Karpas-422 (cell line): ENCODE measurements at regions not wholly inside any gene's neighbourhood (a gene's known extent, or its start where the extent isn't known, plus 50 kb on each side); places are given as distances from the start of the nearest gene placed in this dataset.
A peak's percentile ranks its signal among the peaks of the same experiment; 100 is the strongest.

ENCODE experiments used
- DNase-seq: peaks from one replicate; pipeline ENCODE4 v3.0.0-alpha.2; 2015
- H2AFZ ChIP-seq: fragments of 200-600 bp; sonication (generic); 2 replicates; pipeline ENCODE4 v1.6.1; 2014; ENCODE audit warnings: antibody characterized with exemption, low read length, mixed read lengths
- H3K27ac ChIP-seq: fragments of 200-600 bp; sonication (generic); 2 replicates; pipeline ENCODE4 v1.5.1; 2014; ENCODE audit warnings: mild to moderate bottlenecking, low read length, moderate library complexity
- H3K27me3 ChIP-seq: fragments of 200-600 bp; sonication (generic); 2 replicates; pipeline ENCODE4 v1.6.1; 2014; ENCODE audit warnings: low read length, mixed read lengths
- H3K36me3 ChIP-seq: fragments of 200-600 bp; sonication (generic); 2 replicates; pipeline ENCODE4 v1.6.1; 2014; ENCODE audit warnings: low read length, mixed read lengths; ENCODE audit not compliant: insufficient read depth
- H3K4me1 ChIP-seq: fragments of 200-600 bp; sonication (generic); 2 replicates; pipeline ENCODE4 v1.6.1; 2014; ENCODE audit warnings: mild to moderate bottlenecking, low read length, mixed read lengths
- H3K4me2 ChIP-seq: fragments of 200-600 bp; sonication (generic); 2 replicates; pipeline ENCODE4 v1.6.1; 2014; ENCODE audit warnings: low read length, low read depth, mild to moderate bottlenecking; ENCODE audit not compliant: poor library complexity, severe bottlenecking
- H3K4me3 ChIP-seq: fragments of 200-600 bp; sonication (generic); 2 replicates; pipeline ENCODE4 v1.5.1; 2014; ENCODE audit warnings: mild to moderate bottlenecking, antibody characterized with exemption, low read length, mixed read lengths
- H3K79me2 ChIP-seq: fragments of 200-600 bp; sonication (generic); 2 replicates; pipeline ENCODE4 v1.6.1; 2014; ENCODE audit warnings: mild to moderate bottlenecking, low read length, mixed read lengths
- H3K9ac ChIP-seq: fragments of 200-600 bp; sonication (generic); 2 replicates; pipeline ENCODE4 v1.6.0; 2014; ENCODE audit warnings: low read length
- H3K9me2 ChIP-seq: fragments of 200-600 bp; sonication (generic), shearing (Covaris generic); replicated peaks from 2 replicates; pipeline ENCODE4 v1.6.0; 2014; ENCODE audit warnings: mild to moderate bottlenecking, low read length, moderate library complexity; ENCODE audit not compliant: insufficient read depth
- H3K9me3 ChIP-seq: fragments of 300-700, 200-600 bp; sonication (generic); 2 replicates; pipeline ENCODE4 v1.6.1; 2014; ENCODE audit warnings: low read length, mixed read lengths
- H4K20me1 ChIP-seq: fragments of 200-600 bp; sonication (generic); 2 replicates; pipeline ENCODE4 v1.6.1; 2014; ENCODE audit warnings: mild to moderate bottlenecking, antibody characterized with exemption, low read length, low read depth; ENCODE audit not compliant: insufficient read depth

GRCh38 chr2:58441643-58442042 is 200.5 kb upstream of the FANCL start:
- Histone ChIP-seq H3K9ac (no peak overlapping the region), H3K79me2 (no peaks in the 10 kb centered on the region), H3K9me2 (no peaks in the 10 kb centered on the region), H3K4me1 (no peaks in the 10 kb centered on the region), H2AFZ (no peak overlapping the region), H3K36me3 (no peaks in the 10 kb centered on the region), H3K9me3 (no peaks in the 10 kb centered on the region), H3K27me3 (no peaks in the 10 kb centered on the region), H3K4me2 (no peak overlapping the region), H3K4me3 (no peak overlapping the region), H4K20me1 (no peaks in the 10 kb centered on the region), H3K27ac (no peak overlapping the region)
- no peak for DNase-seq

DNA sequence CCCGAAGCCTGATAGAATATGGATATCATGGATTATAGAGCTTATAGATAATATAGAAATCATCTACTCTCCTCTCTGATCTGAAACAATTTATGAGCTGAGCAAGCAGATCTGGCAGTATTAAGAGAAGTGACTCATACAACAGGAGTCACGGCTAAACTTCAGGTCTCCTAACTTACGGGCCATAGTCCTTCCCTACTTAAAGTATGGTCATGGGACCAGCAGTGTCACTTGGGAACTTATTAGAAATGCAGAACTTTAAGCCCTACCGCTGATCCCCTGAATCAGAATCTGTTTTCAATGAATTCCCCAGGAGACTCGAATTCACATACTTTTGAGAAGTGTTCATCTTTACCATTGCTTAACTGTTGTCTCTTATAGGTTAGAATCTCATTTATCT is 195.7 kb upstream of the FANCL start:
- Histone ChIP-seq H3K9me2 (no peaks in the 10 kb centered on the region), H3K9me3 (no peaks in the 10 kb centered on the region), H3K4me1 (no peaks in the 10 kb centered on the region), H2AFZ (no peak overlapping the region), H3K79me2 (no peaks in the 10 kb centered on the region), H3K4me2 (no peak overlapping the region), H3K4me3 (no peak overlapping the region), H4K20me1 (no peaks in the 10 kb centered on the region), H3K36me3 (no peaks in the 10 kb centered on the region), H3K27me3 (no peaks in the 10 kb centered on the region), H3K27ac (no peak overlapping the region), H3K9ac (no peak overlapping the region)
- DNase-seq = no peak

GRCh38 chr2:58435246-58435645 is 194.1 kb upstream of the FANCL start:
- no peak overlapping the region for H2AFZ ChIP-seq
- H3K9me3 ChIP-seq = no peaks in the 10 kb centered on the region
- H3K4me3 ChIP-seq = no peak overlapping the region
- no peak overlapping the region for H3K4me2 ChIP-seq
- no peak overlapping the region for H3K9ac ChIP-seq
- no peaks in the 10 kb centered on the region for H3K9me2 ChIP-seq
- no peak for DNase-seq
- no peaks in the 10 kb centered on the region for H3K36me3 ChIP-seq
- no peaks in the 10 kb centered on the region for H4K20me1 ChIP-seq
- H3K27ac ChIP-seq = no peak overlapping the region
- no peaks in the 10 kb centered on the region for H3K4me1 ChIP-seq
- no peaks in the 10 kb centered on the region for H3K79me2 ChIP-seq
- H3K27me3 ChIP-seq = no peaks in the 10 kb centered on the region

GRCh38 chr2:58434692-58435091 is 193.6 kb upstream of the FANCL start:
- Histone ChIP-seq H3K79me2 (no peaks in the 10 kb centered on the region), H3K9me3 (no peaks in the 10 kb centered on the region), H3K36me3 (no peaks in the 10 kb centered on the region), H3K4me1 (no peaks in the 10 kb centered on the region), H3K4me2 (no peak overlapping the region), H3K9me2 (no peaks in the 10 kb centered on the region), H3K9ac (no peak overlapping the region), H4K20me1 (no peaks in the 10 kb centered on the region), H3K27me3 (no peaks in the 10 kb centered on the region), H2AFZ (no peak overlapping the region), H3K27ac (no peak overlapping the region), H3K4me3 (no peak overlapping the region)
- DNase-seq = no peak

GRCh38 chr2:58432491-58433170 is 191.5 kb upstream of the FANCL start:
- Histone ChIP-seq H3K27me3 (no peaks in the 10 kb centered on the region), H3K79me2 (no peaks in the 10 kb centered on the region), H2AFZ (no peak overlapping the region), H3K9ac (no peak overlapping the region), H4K20me1 (no peaks in the 10 kb centered on the region), H3K36me3 (no peaks in the 10 kb centered on the region), H3K4me3 (no peak overlapping the region), H3K27ac (no peak overlapping the region), H3K4me2 (no peak overlapping the region), H3K9me2 (no peaks in the 10 kb centered on the region), H3K4me1 (peaks cover 4% of the 10 kb centered on the region; the same call in 1 of the 2 replicates), H3K9me3 (no peaks in the 10 kb centered on the region)
- no peak for DNase-seq

DNA sequence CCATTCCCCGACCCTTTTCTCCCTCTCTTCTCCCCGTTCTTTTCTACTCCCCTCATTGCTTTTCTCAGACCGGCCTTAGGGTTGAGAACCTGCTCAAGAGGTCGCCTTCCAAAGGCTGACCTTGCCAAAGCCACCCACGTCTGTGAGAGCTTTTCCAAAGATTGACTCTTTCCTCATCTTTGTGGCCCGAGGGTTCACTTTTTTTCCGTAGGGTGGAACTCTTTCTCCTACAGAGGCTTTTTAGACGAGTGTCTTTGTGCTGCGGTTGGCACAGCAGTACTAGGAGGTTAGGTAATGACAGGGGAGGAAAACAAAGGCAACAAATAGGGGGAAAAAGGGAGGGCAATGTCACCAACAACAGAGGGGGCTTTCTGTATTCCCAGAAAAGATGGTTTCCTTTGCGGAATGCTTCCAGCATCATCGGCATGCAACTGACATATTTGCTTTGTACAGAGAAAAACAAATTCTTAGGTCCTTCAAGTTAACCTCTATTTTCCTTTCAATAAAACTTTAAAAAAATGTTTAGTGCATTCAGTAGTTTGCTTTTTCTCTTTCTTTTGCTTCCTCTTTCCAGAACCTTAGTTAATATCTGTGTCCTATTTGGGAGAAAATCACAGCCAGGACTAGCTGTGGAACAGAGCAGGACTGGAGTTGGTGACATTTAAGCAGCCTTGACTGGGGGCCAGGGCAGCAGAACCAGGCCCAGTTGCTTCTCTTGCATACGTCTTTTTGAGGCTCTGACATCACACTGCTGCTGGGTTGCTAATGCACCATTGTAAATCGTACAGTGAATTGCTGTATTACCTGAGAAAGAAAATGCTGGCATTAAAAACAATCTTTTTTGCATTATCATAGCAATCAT is 188.1 kb upstream of the FANCL start:
- Histone ChIP-seq H2AFZ (no peak overlapping the region), H3K9ac (no peak overlapping the region), H3K4me2 (no peak overlapping the region), H3K4me3 (no peak overlapping the region), H3K9me2 (no peaks in the 10 kb centered on the region), H4K20me1 (no peaks in the 10 kb centered on the region), H3K27me3 (no peaks in the 10 kb centered on the region), H3K36me3 (no peaks in the 10 kb centered on the region), H3K27ac (no peak overlapping the region), H3K79me2 (no peaks in the 10 kb centered on the region), H3K4me1 (peaks cover 8% of the 10 kb centered on the region; the same call in 1 of the 2 replicates), H3K9me3 (no peaks in the 10 kb centered on the region)
- no peak for DNase-seq

DNA sequence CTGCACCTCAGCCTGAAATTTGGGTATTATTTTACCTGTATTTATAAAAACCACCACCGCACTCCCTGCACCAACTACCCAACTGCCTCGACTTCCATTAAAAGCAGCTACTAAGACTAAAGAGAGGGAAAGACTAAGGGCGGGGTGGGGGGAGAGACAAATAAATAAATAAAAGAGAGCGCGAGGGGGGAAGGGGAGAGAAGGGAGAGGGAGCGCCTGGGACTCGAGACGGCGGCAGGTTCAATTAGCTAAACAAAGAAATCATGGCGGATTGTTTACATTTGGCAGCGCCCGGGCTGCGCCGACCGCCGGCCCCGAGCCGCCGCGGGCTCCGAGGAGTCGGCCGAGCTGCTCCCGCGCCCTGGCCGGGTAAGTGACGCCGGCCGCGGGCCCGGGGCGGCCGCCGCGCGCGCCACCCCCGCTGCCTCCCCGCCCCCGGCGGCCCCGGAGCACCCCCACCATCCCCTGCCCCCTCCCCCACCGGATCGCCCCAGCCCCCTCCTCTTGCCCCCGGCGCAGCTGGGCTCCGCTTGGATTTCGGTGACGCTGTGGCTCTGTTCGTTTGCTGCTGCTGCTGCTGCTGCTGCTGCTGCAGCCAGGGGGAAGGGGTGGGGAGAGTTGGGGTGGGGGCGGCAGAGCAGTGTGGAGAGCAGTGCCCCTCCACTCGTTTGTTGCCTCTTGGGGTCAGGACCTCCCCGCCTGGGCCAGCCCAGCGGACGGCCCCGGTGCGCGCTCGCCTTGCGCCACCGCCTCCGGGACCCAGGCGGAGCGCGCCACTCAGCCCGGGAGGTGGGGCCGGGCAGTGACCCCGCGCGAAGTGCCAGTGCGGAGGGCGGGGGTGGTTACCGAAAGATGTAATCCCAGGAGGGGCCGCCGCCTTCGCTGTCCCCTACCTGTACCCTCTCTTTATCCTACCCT is 187.2 kb upstream of the FANCL start:
- no peaks in the 10 kb centered on the region for H3K27me3 ChIP-seq
- H3K4me1 ChIP-seq = peaks cover 8% of the 10 kb centered on the region; the same call in 1 of the 2 replicates
- no peaks in the 10 kb centered on the region for H4K20me1 ChIP-seq
- H3K9ac ChIP-seq = peak overlapping the region; percentile 47
- no peaks in the 10 kb centered on the region for H3K36me3 ChIP-seq
- no peaks in the 10 kb centered on the region for H3K9me3 ChIP-seq
- no peaks in the 10 kb centered on the region for H3K9me2 ChIP-seq
- DNase-seq = no peak
- peak overlapping the region; percentile 60 for H3K4me3 ChIP-seq
- no peak overlapping the region for H3K27ac ChIP-seq
- no peaks in the 10 kb centered on the region for H3K79me2 ChIP-seq
- H2AFZ ChIP-seq = peak overlapping the region; percentile 60; the same call in 1 of the 2 replicates
- peak overlapping the region; percentile 78 for H3K4me2 ChIP-seq
